ENCODE measurements at regions not wholly inside any gene's neighbourhood (a gene's known extent, or its start where the extent isn't known, plus 50 kb on each side); places are given as distances from the start of the nearest gene placed in this dataset.

- no peaks in the 10 kb centered on the region for H3K27me3 ChIP-seq (ENCODE audit: low read length)
- H3K27ac ChIP-seq (ENCODE audit: low read length): no peak overlapping the region
- H3K36me3 ChIP-seq (ENCODE audit: low read depth, low read length): no peaks in the 10 kb centered on the region
- intact Hi-C loops (cut with micrococcal nuclease): loop anchor here (5.0 kb wide), 1 partner anchor 40 kb away; no protein-coding TSS in a partner anchor
- H3K4me1 ChIP-seq (ENCODE audit: insufficient read depth, low read length): peaks cover 15% of the 10 kb centered on the region
- no peak overlapping the region for H3K4me2 ChIP-seq (ENCODE audit: low read length)
- DNase-seq (no peak), ATAC-seq (no peak)
- ChIA-PET POLR2A (ENCODE audit: unreplicated experiment) (no interaction called here), CTCF (no interaction called here)
- no peaks in the 10 kb centered on the region for H3K79me2 ChIP-seq (ENCODE audit: low read length)
- no peaks in the 10 kb centered on the region for H3K9me3 ChIP-seq (ENCODE audit: low read length)
- BruUV-seq (replicated peaks): no TSS peak
- H3K9ac ChIP-seq (ENCODE audit: low read length): no peak overlapping the region
- H3F3A ChIP-seq (ENCODE audit: low read length, unreplicated experiment): no peaks in the 10 kb centered on the region
- no peaks in the 10 kb centered on the region for H4K20me1 ChIP-seq (ENCODE audit: low read length)
- no peak overlapping the region for H2AFZ ChIP-seq (ENCODE audit: low read length)
- TF ChIP-seq CTCF (conservative IDR thresholded peaks at IDR 0.05; ENCODE audit: low read depth, low read length) (no peak), EZH2phosphoT487 (IDR thresholded peaks at IDR 0.05; ENCODE audit: borderline replicate concordance, low read length) (no peak), EZH2 (IDR thresholded peaks at IDR 0.05; ENCODE audit: low read length, unreplicated experiment) (no peak)
- no peaks in the 10 kb centered on the region for H3K9me2 ChIP-seq (replicated peaks; ENCODE audit: low read length)
- no peak overlapping the region for H3K4me3 ChIP-seq (ENCODE audit: low read length)
Measured at GRCh38 chr5:54361691-54362411, 51.5 kb upstream of the ARL15 start.

- Histone ChIP-seq H4K20me1 (ENCODE audit: low read length) (no peaks in the 10 kb centered on the region), H3K9ac (ENCODE audit: low read length) (no peak overlapping the region), H3K36me3 (ENCODE audit: low read depth, low read length) (no peaks in the 10 kb centered on the region), H3K4me3 (ENCODE audit: low read length) (no peak overlapping the region), H3K4me1 (ENCODE audit: insufficient read depth, low read length) (peaks cover 15% of the 10 kb centered on the region), H3K79me2 (ENCODE audit: low read length) (no peaks in the 10 kb centered on the region), H3K27me3 (ENCODE audit: low read length) (no peaks in the 10 kb centered on the region), H3K27ac (ENCODE audit: low read length) (no peak overlapping the region), H3F3A (ENCODE audit: low read length, unreplicated experiment) (no peaks in the 10 kb centered on the region), H3K9me3 (ENCODE audit: low read length) (no peaks in the 10 kb centered on the region), H2AFZ (ENCODE audit: low read length) (no peak overlapping the region), H3K9me2 (replicated peaks; ENCODE audit: low read length) (no peaks in the 10 kb centered on the region), H3K4me2 (ENCODE audit: low read length) (peak overlapping the region; percentile 18; the same call in 1 of the 2 replicates)
- DNase-seq: no peak
- intact Hi-C loops (cut with micrococcal nuclease): loop anchor here (5.0 kb wide), 1 partner anchor 39 kb away; no protein-coding TSS in a partner anchor
- TF ChIP-seq EZH2 (IDR thresholded peaks at IDR 0.05; ENCODE audit: low read length, unreplicated experiment): no peak
- ChIA-PET POLR2A (ENCODE audit: unreplicated experiment) (interaction anchor here (0.9 kb wide), 1 partner anchor 22 kb away, joined by 3 read pairs; no protein-coding TSS in a partner anchor), CTCF (no interaction called here)
- BruUV-seq (replicated peaks): no TSS peak
- no peak for ATAC-seq
Measured at GRCh38 chr5:54360925-54361662, 50.7 kb upstream of the ARL15 start.

All from PC-3 (cell line).